IMR-90 (cell line): ENCODE measurements at regions not wholly inside any gene's neighbourhood (a gene's known extent, or its start where the extent isn't known, plus 50 kb on each side); places are given as distances from the start of the nearest gene placed in this dataset.

Source experiments
- ATAC-seq: fragments of 200-7000 bp; cut with Tn5 transposase; 2 replicates; pipeline ENCODE4 v1.9.1; 2020; ENCODE audit warnings: low read depth, mild to moderate bottlenecking, moderate library complexity
- BruUV-seq: library from RNA; stranded (reverse); fragments of 400-500 nt; replicated peaks from 2 replicates; lab custom pipeline; 2021; lab: Mats Ljungman, UMichigan
- CTCF ChIA-PET: fragments of 300-600 bp; formaldehyde crosslinking; extraction: SDS; loops from one replicate; lab custom pipeline; 2021; ENCODE audit warnings: antibody characterized with exemption; lab: Yijun Ruan, JAX
- POLR2A ChIA-PET: fragments of 300-600 bp; sonication (Branson Sonifier 250); formaldehyde crosslinking; loops from one replicate; lab custom pipeline; 2022; ENCODE audit warnings: antibody characterized with exemption; ENCODE audit not compliant: unreplicated experiment; lab: Charles Lee
- DNase-seq: peaks from one replicate; pipeline ENCODE4 v3.0.0; 2013
- H2AFZ ChIP-seq: replicated peaks from 2 replicates; pipeline ENCODE3; 2013; ENCODE audit warnings: low read length, mild to moderate bottlenecking; ENCODE audit not compliant: poor library complexity
- H2AK5ac ChIP-seq: 2 replicates; pipeline ENCODE4 v1.6.1; 2013; ENCODE audit warnings: low read depth, low read length, inconsistent platforms
- H2AK9ac ChIP-seq: replicated peaks from 2 replicates; pipeline ENCODE3; 2013; ENCODE audit warnings: mild to moderate bottlenecking, low read depth, low read length, moderate library complexity; ENCODE audit not compliant: poor library complexity
- H2BK120ac ChIP-seq: 2 replicates; pipeline ENCODE4 v1.6.1; 2013; ENCODE audit warnings: low read depth, low read length, inconsistent platforms
- H2BK15ac ChIP-seq: 3 replicates; pipeline ENCODE4 v1.6.1; 2013; ENCODE audit warnings: low read depth, low read length, inconsistent platforms
- H2BK20ac ChIP-seq: 2 replicates; pipeline ENCODE4 v1.6.1; 2013; ENCODE audit warnings: low read depth, mild to moderate bottlenecking, inconsistent platforms, low read length, moderate library complexity
- H2BK5ac ChIP-seq: 2 replicates; pipeline ENCODE4 v1.6.1; 2013; ENCODE audit warnings: mild to moderate bottlenecking, low read depth, low read length, inconsistent platforms; ENCODE audit not compliant: poor library complexity, severe bottlenecking
- H3K14ac ChIP-seq: replicated peaks from 2 replicates; pipeline ENCODE4 v1.6.1; 2013; ENCODE audit warnings: low read depth, low read length, inconsistent platforms
- H3K18ac ChIP-seq: 2 replicates; pipeline ENCODE4 v1.6.1; 2013; ENCODE audit warnings: low read depth, low read length, control low read depth
- H3K23ac ChIP-seq: 2 replicates; pipeline ENCODE4 v1.6.1; 2013; ENCODE audit warnings: low read depth, low read length, inconsistent platforms
- H3K27ac ChIP-seq: 2 replicates; pipeline ENCODE4 v1.5.1; 2013; ENCODE audit warnings: mild to moderate bottlenecking, control low read depth, low read length; ENCODE audit not compliant: insufficient read depth
- H3K27me3 ChIP-seq: 2 replicates; pipeline ENCODE4 v1.6.1; 2013; ENCODE audit warnings: low read length; ENCODE audit not compliant: control insufficient read depth, insufficient read depth
- H3K36me3 ChIP-seq: 2 replicates; pipeline ENCODE4 v1.6.1; 2013; ENCODE audit warnings: low read length, mixed read lengths; ENCODE audit not compliant: control insufficient read depth, insufficient read depth
- H3K4ac ChIP-seq: 2 replicates; pipeline ENCODE4 v1.6.1; 2013; ENCODE audit warnings: low read depth, low read length, inconsistent platforms
- H3K4me1 ChIP-seq: 2 replicates; pipeline ENCODE4 v1.6.1; 2013; ENCODE audit warnings: low read length, mixed read lengths; ENCODE audit not compliant: control insufficient read depth, insufficient read depth
- H3K4me2 ChIP-seq: 2 replicates; pipeline ENCODE4 v1.6.1; 2013; ENCODE audit warnings: low read depth, mild to moderate bottlenecking, control low read depth, low read length, moderate library complexity
- H3K4me3 ChIP-seq: 2 replicates; pipeline ENCODE4 v1.5.1; 2013; ENCODE audit warnings: low read depth, mild to moderate bottlenecking, control low read depth, low read length, moderate library complexity; ENCODE audit not compliant: insufficient read depth
- H3K56ac ChIP-seq: 2 replicates; pipeline ENCODE4 v1.6.1; 2013; ENCODE audit warnings: low read length, inconsistent platforms; ENCODE audit not compliant: insufficient read depth; ENCODE audit errors: extremely low read depth
- H3K79me1 ChIP-seq, 2 experiments: 2 replicates each; pipeline ENCODE4 v1.6.1; 2013; ENCODE audit warnings: low read length in 2 of 2, inconsistent platforms in 1 of 2, low read depth in 1 of 2
- H3K9ac ChIP-seq: 2 replicates; pipeline ENCODE4 v1.6.1; 2013; ENCODE audit warnings: low read depth, low read length, control low read depth
- H3K9me1 ChIP-seq: 2 replicates; pipeline ENCODE4 v1.6.1; 2013; ENCODE audit warnings: low read length, inconsistent platforms; ENCODE audit not compliant: insufficient read depth
- H3K9me3 ChIP-seq: 2 replicates; pipeline ENCODE4 v1.6.1; 2013; ENCODE audit warnings: low read length; ENCODE audit not compliant: control insufficient read depth, insufficient read depth
- H4K20me1 ChIP-seq: 2 replicates; pipeline ENCODE4 v1.6.1; 2013; ENCODE audit warnings: low read length, inconsistent platforms; ENCODE audit not compliant: insufficient read depth
- H4K5ac ChIP-seq: 2 replicates; pipeline ENCODE4 v1.6.1; 2013; ENCODE audit warnings: mild to moderate bottlenecking, low read depth, low read length, control low read depth
- H4K8ac ChIP-seq, 2 experiments: 2 replicates each; pipeline ENCODE4 v1.6.1; 2013; ENCODE audit warnings: low read depth in 2 of 2, low read length in 2 of 2, control low read depth in 1 of 2, inconsistent platforms in 1 of 2
- H4K91ac ChIP-seq: 2 replicates; pipeline ENCODE4 v1.6.1; 2013; ENCODE audit warnings: low read depth, low read length, inconsistent platforms; ENCODE audit not compliant: insufficient read depth
- BHLHE40 ChIP-seq: fragments of 150-350 bp; IDR thresholded peaks from 2 replicates; pipeline ENCODE4 v1.6.1; 2016; ENCODE audit warnings: mild to moderate bottlenecking, low read depth, low read length
- CEBPB ChIP-seq: IDR thresholded peaks from 2 replicates; pipeline ENCODE4 v1.6.1; 2012; ENCODE audit warnings: low read depth, low read length, improper control_type of control experiment
- CHD1 ChIP-seq: IDR thresholded peaks from 2 replicates; pipeline ENCODE4 v1.6.1; 2012; ENCODE audit warnings: low read depth, low read length, improper control_type of control experiment
- FOS ChIP-seq: fragments of 150-350 bp; IDR thresholded peaks from 2 replicates; pipeline ENCODE4 v1.6.1; 2016; ENCODE audit warnings: low read depth, low read length
- NFE2L2 ChIP-seq: fragments of 150-350 bp; IDR thresholded peaks from 2 replicates; pipeline ENCODE4 v1.6.1; 2016; ENCODE audit warnings: low read depth, mild to moderate bottlenecking, low read length
- RCOR1 ChIP-seq: IDR thresholded peaks from 2 replicates; pipeline ENCODE4 v1.6.1; 2012; ENCODE audit warnings: mild to moderate bottlenecking, low read length, improper control_type of control experiment; ENCODE audit not compliant: insufficient replicate concordance
- RFX5 ChIP-seq: IDR thresholded peaks from 2 replicates; pipeline ENCODE4 v1.8.0; 2012; ENCODE audit warnings: low read depth, mild to moderate bottlenecking, low read length, moderate library complexity
- WGBS, 2 experiments: methylation state at CpG; one replicate each; pipeline versions ENCODE4 v1.1.5 to v1.1.7; 2013; ENCODE audit warnings: missing lambda C conversion rate in 2 of 2; ENCODE audit not compliant: insufficient read length in 1 of 2; ENCODE audit errors: extremely low coverage in 2 of 2; 5-methylcytosine and 5-hydroxymethylcytosine counted together
- dilution Hi-C: fragments of 300-500 bp; cut with HindIII; formaldehyde crosslinking; loops from one replicate; pipeline ENCODE4 v1.14.3; 2018; ENCODE audit warnings: low sequenced_read_pairs; ENCODE audit not compliant: unreplicated experiment
- in situ Hi-C: fragments of 300-500 bp; cut with MboI; formaldehyde crosslinking; loops from 3 replicates; pipeline ENCODE4 v1.14.3; 2019; ENCODE audit warnings: low sequenced_read_pairs, inconsistent platforms, mixed read lengths
- intact Hi-C: fragments of 100-400 bp; cut with micrococcal nuclease; formaldehyde crosslinking; loops from 2 replicates; pipeline ENCODE4 v1.10.0; 2022
- TF ChIP-seq, protein P1 (sequence below): fragments of 150-350 bp; IDR thresholded peaks from 2 replicates; pipeline ENCODE4 v1.6.1; 2017; ENCODE audit warnings: mild to moderate bottlenecking, antibody characterized with exemption, low read length, low read depth
- TF ChIP-seq, protein P2 (sequence below): fragments of 150-350 bp; IDR thresholded peaks from 2 replicates; pipeline ENCODE4 v1.6.1; 2016; ENCODE audit warnings: low read depth, mild to moderate bottlenecking, low read length, moderate library complexity, borderline replicate concordance

DNA sequence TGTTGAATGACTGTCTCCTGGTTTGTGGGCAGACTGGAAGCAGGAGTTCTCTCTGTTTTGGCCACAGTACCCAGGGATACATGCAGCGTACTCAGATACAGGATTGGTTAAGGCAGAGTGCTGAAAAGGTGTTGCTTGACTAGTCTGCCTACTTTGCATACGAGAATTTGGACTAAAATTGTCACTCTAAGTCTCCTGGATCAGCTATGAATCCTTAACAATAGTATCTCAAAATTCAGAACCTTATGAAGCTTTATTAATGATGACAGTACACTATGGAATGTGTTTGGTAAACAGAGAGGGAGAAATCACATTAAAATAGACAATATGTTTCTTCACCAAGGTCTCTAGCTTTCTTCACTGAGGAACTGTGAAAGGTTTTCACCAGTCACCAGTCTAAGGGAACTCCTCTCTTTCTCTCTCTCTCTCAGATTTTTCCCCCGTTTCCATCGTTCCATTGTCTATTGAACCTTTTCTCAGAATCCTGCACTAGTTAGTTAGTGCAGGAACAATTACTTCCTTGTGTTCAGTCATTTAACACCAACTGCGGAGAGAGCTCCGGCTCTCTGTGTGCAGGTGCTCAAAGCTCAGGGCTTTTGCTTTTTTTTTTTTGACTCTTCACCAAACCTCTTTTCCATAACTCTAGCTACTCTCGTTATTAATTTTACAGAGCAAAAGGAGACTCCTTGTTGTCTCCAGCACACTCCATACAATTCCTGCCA, 85.9 kb upstream of the FNDC3B start:
- peak overlapping the region; percentile 9; the same call in 1 of the 2 replicates for H4K5ac ChIP-seq
- peak overlapping the region; percentile 0; the same call in 1 of the 2 replicates for H3K4me2 ChIP-seq
- in situ Hi-C loops: no loop called here
- TF ChIP-seq RFX5 (no peak), CEBPB (no peak), NFE2L2 (no peak), CHD1 (no peak), RCOR1 (no peak), BHLHE40 (no peak), FOS (no peak)
- TF ChIP-seq, protein P1, sequence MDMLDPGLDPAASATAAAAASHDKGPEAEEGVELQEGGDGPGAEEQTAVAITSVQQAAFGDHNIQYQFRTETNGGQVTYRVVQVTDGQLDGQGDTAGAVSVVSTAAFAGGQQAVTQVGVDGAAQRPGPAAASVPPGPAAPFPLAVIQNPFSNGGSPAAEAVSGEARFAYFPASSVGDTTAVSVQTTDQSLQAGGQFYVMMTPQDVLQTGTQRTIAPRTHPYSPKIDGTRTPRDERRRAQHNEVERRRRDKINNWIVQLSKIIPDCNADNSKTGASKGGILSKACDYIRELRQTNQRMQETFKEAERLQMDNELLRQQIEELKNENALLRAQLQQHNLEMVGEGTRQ: no peak
- TF ChIP-seq, protein P2, sequence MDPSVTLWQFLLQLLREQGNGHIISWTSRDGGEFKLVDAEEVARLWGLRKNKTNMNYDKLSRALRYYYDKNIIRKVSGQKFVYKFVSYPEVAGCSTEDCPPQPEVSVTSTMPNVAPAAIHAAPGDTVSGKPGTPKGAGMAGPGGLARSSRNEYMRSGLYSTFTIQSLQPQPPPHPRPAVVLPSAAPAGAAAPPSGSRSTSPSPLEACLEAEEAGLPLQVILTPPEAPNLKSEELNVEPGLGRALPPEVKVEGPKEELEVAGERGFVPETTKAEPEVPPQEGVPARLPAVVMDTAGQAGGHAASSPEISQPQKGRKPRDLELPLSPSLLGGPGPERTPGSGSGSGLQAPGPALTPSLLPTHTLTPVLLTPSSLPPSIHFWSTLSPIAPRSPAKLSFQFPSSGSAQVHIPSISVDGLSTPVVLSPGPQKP: no peak
- no CpG with 5 or more reads among the region's 7 CpGs for whole genome bisulfite sequencing, 2 experiments
- H3K4ac ChIP-seq: peak overlapping the region; percentile 75
- H3K9me1 ChIP-seq: 0 out of 2 replicates have a peak, but pooled peaks cover 2% of the 10 kb centered on the region
- peak; percentile 75 for ATAC-seq
- no peak overlapping the region for H2AK9ac ChIP-seq
- dilution Hi-C loops: no loop called here
- intact Hi-C loops: no loop called here
- peak overlapping the region; percentile 60; the same call in 1 of the 2 replicates for H4K91ac ChIP-seq
- H2AFZ ChIP-seq: no peak overlapping the region
- peaks cover 6% of the 10 kb centered on the region for H3K4me1 ChIP-seq
- H3K36me3 ChIP-seq: no peaks in the 10 kb centered on the region
- no peaks in the 10 kb centered on the region for H3K79me1 ChIP-seq
- H2BK120ac ChIP-seq: peak overlapping the region; percentile 73
- H3K9ac ChIP-seq: no peak overlapping the region
- peak overlapping the region; percentile 27; the same call in 1 of the 2 replicates for H3K56ac ChIP-seq
- H4K20me1 ChIP-seq: no peaks in the 10 kb centered on the region
- H2BK5ac ChIP-seq: peak overlapping the region; percentile 37
- peak overlapping the region; percentile 83; the same call in 1 of the 2 replicates for H3K18ac ChIP-seq
- DNase-seq: no peak
- H3K23ac ChIP-seq: no peak overlapping the region
- 0 out of 4 replicates have a peak overlapping the region, but pooled peaks of 1 of the 2 experiments have one; percentile 4 for H4K8ac ChIP-seq
- H3K27ac ChIP-seq: no peak overlapping the region
- H2AK5ac ChIP-seq: peak overlapping the region; percentile 6; the same call in 1 of the 2 replicates
- no peak overlapping the region for H3K4me3 ChIP-seq
- ChIA-PET CTCF (interaction anchor here (0.8 to 1.3 kb wide), 3 partner anchors 52 to 379 kb away, joined by 3 to 5 read pairs (median 3); no protein-coding TSS in a partner anchor), POLR2A (no interaction called here)
- H3K14ac ChIP-seq: 0 out of 2 replicates have a peak overlapping the region, but pooled peaks have one; percentile 44
- peak overlapping the region; percentile 73 for H2BK20ac ChIP-seq
- no TSS peak for BruUV-seq
- peak overlapping the region; percentile 69 for H2BK15ac ChIP-seq
- no peaks in the 10 kb centered on the region for H3K27me3 ChIP-seq
- no peaks in the 10 kb centered on the region for H3K9me3 ChIP-seq
